Activated T-cell treated with anti-CD3 and anti-CD28 coated beads for 48 hours (primary cell): ENCODE measurements at regions not wholly inside any gene's neighbourhood (a gene's known extent, or its start where the extent isn't known, plus 50 kb on each side); places are given as distances from the start of the nearest gene placed in this dataset.

Experiments used
- DNase-seq: peaks from one replicate; pipeline ENCODE4 v3.0.0-alpha.2; 2020; ENCODE audit warnings: low read depth

GRCh38 chr3:34294240-34294639 lies 495.8 kb downstream of the PDCD6IP start:
- DNase-seq, result no peak

DNA sequence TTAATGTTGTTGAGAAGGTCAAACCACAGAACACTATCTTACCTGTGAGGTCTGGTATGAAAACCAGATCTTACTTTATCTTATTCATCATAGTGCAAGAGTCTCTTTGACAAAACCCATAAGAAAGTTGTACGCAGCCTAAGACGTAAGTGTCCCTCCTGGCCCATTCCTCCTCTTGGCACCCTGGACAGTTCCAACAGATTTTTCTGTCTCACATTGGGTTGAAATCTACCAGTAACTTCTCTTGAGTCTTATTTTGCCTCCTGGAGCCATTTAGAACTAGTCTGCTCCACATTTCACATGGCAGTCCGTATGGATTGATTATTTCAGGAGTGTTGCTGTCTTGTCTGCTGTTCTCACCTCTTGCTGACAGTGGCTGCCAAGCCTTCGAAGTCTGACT lies 498.4 kb downstream of the PDCD6IP start:
- DNase-seq, result no peak

GRCh38 chr3:34298653-34299052 lies 500.2 kb downstream of the PDCD6IP start:
- DNase-seq, result no peak

DNA sequence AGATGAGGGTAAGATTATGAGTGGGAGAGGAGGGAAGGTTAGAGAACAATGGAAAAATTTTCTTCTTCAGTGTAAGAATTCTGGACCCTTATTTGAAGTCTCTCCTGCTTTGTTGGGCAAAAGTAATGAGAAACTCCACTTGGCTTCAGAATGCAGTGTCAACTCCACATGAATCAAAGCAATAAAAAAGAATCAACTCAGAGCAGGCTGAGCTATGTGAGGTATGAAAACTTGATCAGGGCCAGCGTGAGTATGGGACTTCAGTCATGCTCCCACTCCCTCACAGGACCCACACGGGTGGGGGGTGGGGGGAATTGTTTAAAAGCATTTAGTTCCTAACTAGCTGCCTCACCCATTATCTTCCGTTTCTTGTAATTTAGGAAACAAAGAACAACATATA lies 502.2 kb downstream of the PDCD6IP start:
- DNase-seq, result no peak

DNA sequence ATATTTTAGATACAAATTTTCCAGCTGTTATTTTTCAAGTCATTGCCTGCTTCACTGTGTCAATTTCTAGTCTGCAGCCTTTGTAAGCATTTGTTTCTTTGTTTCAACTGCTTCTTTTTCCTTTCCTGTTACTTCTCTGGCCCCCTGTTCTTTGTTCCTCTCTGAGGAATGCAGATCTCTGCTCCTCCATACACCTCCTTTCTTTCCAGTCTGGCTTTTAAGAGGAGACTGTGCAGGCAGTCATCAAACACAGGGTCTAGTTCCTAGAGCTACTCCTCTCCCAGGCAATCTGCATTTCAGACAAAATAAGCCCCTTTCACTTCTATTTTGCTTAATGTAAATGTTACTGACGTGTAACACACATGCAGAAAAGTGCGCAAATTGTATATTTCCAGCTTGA lies 502.9 kb downstream of the PDCD6IP start:
- DNase-seq, result no peak

DNA sequence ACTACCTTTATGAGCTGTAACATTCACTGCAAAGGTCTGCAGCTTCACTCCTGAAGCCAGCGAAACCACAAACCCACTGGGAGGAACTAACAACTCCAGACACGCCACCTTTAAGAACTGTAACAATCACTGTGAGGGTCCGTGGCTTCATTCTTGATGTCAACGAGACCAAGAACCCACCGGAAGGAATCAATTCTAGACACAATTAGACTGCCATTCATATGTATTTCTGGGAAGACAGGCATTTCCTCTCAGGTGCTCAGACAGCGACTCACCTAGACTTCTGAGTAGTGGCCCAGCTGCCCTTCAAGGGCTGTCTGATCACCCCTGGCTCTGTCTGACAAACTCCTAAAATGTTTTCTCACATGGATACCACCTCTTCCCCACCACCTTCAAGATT lies 506.8 kb downstream of the PDCD6IP start:
- DNase-seq, result no peak

DNA sequence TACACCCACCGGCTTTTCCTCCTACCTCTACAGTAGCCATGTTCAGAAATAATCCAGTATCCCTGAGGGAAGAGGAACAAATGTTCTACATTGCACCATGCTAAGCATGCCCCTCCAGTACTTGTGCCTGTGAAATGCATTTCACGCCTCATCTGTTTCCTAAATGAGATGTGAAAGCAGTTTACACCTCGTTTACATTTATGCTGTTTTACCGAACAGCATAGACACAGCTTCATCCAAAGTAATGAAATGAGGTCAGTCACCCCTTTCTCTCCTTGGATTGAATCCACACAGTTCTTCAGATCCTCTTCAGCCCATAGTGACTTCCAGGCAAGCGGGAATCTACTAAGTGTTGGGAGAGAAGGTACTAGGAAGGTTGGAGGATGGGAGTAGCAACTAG lies 514.3 kb downstream of the PDCD6IP start:
- DNase-seq, result no peak

GRCh38 chr3:34319881-34320280 lies 521.5 kb downstream of the PDCD6IP start:
- DNase-seq, result no peak

DNA sequence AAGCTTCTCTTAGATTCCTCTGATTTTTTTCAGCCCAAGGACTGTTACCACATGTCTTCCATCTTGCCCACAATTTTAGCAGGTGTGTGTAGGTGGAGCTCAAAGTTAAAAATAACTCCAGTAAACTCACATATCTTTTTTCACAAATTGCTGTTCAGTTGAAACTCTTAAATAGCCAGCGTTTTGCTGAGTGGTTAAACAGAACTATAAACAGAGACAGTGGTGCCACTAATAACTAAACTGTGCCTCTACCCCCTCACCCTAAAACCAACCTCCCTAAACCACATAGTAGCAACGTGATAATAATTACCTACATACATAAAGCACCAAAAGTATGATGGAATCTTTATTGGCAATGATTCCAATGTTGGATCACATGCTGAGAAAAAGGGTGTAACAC lies 525.1 kb downstream of the PDCD6IP start:
- DNase-seq, result no peak

DNA sequence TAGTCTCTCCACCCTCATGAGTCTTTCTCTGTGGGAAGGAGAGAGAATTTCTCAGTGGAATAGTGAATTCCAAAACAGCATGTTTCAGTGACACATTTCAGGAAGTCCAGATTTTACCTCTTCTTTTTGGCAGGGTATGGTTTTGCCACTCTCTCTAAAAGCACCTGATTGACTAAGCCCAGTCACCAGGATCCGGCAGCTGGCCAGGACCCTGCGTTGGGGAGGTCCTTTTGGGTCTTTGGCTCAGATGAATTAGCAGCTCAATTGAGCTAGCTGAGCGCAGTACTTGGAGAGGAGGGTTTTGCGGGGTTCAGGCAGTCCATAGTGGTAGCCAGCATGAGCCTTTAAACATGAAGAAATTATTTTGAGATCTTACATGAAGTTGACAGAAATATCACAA lies 548.2 kb downstream of the PDCD6IP start:
- DNase-seq, result no peak

- DNase-seq, result no peak
Measured at GRCh38 chr3:34351882-34352777, 553.7 kb downstream of the PDCD6IP start.

- no peak for DNase-seq
Measured at GRCh38 chr3:34352778-34353331, 554.4 kb downstream of the PDCD6IP start.

GRCh38 chr3:34357461-34357860 lies 559.0 kb downstream of the PDCD6IP start:
- DNase-seq, result no peak

GRCh38 chr3:34359064-34359463 lies 560.6 kb downstream of the PDCD6IP start:
- DNase-seq, result no peak

GRCh38 chr3:34360713-34361112 lies 562.3 kb downstream of the PDCD6IP start:
- DNase-seq, result no peak

- DNase-seq, result no peak
Measured at GRCh38 chr3:34361921-34362320, 563.5 kb downstream of the PDCD6IP start.

GRCh38 chr3:34362910-34363309 lies 564.5 kb downstream of the PDCD6IP start:
- no peak for DNase-seq

GRCh38 chr3:34363881-34364280 lies 565.5 kb downstream of the PDCD6IP start:
- DNase-seq, result no peak

- DNase-seq, result no peak
Measured at GRCh38 chr3:34364335-34364734, 565.9 kb downstream of the PDCD6IP start.

GRCh38 chr3:34365231-34365630 lies 566.8 kb downstream of the PDCD6IP start:
- no peak for DNase-seq

DNA sequence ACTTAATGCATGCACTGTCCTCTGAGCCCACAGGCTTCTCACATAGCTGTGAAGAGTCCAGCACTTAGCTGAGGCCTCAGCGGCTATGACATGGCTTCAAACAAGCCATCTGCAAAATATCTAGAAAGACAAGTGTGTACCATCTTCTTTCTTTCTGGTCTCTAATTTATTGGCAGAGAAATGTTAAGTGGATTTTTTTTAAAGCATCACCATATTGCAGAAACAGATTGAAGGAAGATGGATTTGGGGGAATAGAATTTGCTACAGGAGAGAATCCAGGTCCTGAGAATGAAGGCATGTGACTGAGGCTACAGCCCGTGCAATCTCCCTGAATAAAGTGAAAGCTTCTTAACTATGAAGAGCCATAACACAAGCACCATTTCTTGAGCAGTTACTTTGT lies 567.3 kb downstream of the PDCD6IP start:
- DNase-seq, result no peak

DNA sequence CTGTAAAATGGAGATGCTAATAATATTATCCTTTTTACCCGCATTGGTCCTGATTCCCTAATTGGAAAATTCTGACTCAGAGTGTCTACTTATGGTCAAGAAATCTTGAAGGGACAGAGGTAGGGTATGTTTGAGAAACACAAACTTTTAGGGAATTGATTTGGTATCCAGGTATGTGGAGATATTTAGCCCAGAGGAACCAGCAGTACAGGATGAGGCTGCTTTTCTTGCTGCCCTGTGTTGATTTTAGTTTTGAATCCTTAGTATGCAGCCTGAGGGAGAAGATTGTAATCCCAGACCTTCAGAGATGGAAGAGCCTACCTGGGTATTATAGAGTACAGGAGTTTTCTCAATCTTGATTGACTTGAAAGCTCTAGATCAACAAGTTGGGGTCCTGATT lies 569.1 kb downstream of the PDCD6IP start:
- DNase-seq, result no peak

GRCh38 chr3:34374521-34374920 lies 576.1 kb downstream of the PDCD6IP start:
- no peak for DNase-seq

- DNase-seq, result no peak
Measured at GRCh38 chr3:34376691-34377090, 578.3 kb downstream of the PDCD6IP start.
